ENCODE measurements at regions not wholly inside any gene's neighbourhood (a gene's known extent, or its start where the extent isn't known, plus 50 kb on each side); places are given as distances from the start of the nearest gene placed in this dataset.

- TF ChIP-seq, protein P1, sequence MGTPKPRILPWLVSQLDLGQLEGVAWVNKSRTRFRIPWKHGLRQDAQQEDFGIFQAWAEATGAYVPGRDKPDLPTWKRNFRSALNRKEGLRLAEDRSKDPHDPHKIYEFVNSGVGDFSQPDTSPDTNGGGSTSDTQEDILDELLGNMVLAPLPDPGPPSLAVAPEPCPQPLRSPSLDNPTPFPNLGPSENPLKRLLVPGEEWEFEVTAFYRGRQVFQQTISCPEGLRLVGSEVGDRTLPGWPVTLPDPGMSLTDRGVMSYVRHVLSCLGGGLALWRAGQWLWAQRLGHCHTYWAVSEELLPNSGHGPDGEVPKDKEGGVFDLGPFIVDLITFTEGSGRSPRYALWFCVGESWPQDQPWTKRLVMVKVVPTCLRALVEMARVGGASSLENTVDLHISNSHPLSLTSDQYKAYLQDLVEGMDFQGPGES (IDR thresholded peaks at IDR 0.05) = no peak
- TF ChIP-seq YY1 (IDR thresholded peaks at IDR 0.05; ENCODE audit: low read depth, low read length) (no peak), EED (IDR thresholded peaks at IDR 0.05; ENCODE audit: low read depth) (no peak), ESRRA (IDR thresholded peaks at IDR 0.05; ENCODE audit: low read length) (no peak), MTA2 (IDR thresholded peaks at IDR 0.05; ENCODE audit: low read depth) (no peak), TAF1 (IDR thresholded peaks at IDR 0.05; ENCODE audit: borderline replicate concordance, low read depth, low read length) (no peak), LARP7 (IDR thresholded peaks at IDR 0.05) (no peak), HCFC1 (IDR thresholded peaks at IDR 0.05; ENCODE audit: low read length) (no peak), ATF3 (IDR thresholded peaks at IDR 0.05; ENCODE audit: borderline replicate concordance, extremely low read depth, low read depth, low read length) (no peak)
These were observed 51.3 kb upstream of the PSAP start (continued) for GRCh38 chr10:71902351-71902750.
